Activated effector memory CD4-positive, alpha-beta T cell treated with Interleukin-2 at 50 U/mL for 16 hours (primary cell): ENCODE measurements at regions not wholly inside any gene's neighbourhood (a gene's known extent, or its start where the extent isn't known, plus 50 kb on each side); places are given as distances from the start of the nearest gene placed in this dataset.

Experiments
- DNase-seq: peaks from one replicate; pipeline ENCODE4 v3.0.0-alpha.2; 2020

GRCh38 chr4:123545667-123546572 is 149.3 kb downstream of the SPRY1 start:
- DNase-seq = no peak

DNA sequence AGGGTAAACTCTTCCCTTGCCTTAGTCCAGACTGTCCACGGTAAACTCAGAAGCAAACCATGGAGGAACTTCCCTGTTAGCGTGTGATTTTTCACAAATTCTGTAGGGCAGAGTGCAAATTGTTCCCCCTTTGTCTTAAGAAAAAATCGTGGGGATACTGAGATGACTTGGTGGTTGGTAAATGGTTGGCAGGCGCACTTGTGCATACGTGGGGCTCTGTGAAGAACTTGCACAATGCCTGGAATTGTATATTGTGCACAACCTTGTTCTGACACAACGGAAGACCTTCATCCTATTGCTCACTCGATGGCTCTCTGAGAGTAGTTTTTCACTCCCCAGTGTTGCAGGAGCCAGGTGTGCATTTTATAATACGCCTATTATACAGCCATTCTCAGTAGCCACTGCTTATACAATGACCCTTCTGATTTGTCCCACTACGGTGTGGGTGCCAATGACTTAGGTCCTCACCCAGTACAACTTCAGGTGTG is 150.0 kb downstream of the SPRY1 start:
- no peak for DNase-seq

DNA sequence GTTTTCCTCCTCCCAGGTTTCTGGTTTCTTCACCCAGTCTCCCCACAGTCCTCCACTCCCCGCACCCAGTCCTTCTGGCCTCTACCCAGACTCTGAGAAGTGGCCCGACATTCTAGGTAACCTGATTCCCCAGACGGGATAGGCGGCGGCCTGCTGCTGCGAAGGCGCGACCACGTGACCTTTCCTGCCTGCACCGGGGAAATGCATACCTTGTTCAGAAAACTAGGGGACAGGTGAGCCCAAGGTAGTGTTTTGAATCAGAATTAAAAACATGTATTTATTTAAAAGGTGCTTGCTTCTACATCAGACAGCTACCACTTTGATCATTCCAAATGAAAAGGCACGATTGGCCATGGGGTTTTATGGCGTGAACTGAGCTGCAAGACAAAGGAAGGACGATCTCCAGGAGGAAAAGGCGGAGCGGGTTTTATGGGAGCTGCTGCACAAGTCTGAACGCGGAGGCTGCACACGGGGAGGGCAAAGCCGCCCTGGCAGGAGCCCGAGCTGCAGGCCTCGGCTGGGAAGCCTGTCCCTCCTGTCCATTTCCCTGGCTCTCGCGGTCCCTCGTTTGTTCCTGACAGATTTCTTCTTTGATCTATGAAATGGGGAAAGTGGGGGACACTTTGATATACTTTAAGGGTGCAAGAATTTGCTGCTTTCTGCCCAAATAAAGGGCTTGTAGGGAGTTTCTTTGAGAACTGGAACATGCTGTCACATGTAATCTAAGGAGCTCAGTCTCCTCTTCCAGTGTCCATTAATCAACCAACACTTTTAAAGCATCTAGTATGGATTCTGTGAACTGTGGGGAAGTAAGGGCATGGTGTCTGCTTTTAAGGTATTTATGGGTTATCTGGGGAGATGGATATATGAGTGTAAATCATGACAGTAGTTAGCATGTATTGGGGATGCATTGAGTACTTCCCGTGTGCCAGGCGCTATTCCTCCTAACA is 150.9 kb downstream of the SPRY1 start:
- DNase-seq = no peak

DNA sequence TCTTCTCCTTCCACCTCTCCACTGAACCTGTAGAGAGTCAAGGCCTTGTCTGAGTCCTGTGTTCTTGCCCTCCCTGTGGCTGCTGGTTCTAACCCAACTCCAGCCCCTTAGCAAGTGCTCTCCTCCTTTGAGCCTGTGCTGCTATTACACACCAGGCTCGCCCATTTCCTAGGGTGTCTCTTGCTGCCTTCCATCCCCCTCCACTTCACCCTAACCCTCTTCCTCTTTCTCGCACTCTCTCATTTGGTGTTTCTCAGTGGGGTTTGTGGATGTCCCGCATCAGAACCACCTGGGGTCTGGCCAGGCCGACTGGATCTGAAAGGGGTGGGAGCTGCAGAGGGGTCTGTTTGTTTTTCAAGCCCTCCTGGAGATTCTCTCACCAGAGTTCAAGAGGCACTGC is 156.7 kb downstream of the SPRY1 start:
- no peak for DNase-seq

GRCh38 chr4:123553733-123554637 is 157.4 kb downstream of the SPRY1 start:
- no peak for DNase-seq

GRCh38 chr4:123554801-123555232 is 158.2 kb downstream of the SPRY1 start:
- no peak for DNase-seq

- no peak for DNase-seq
Observed at GRCh38 chr4:123555233-123555806, 158.7 kb downstream of the SPRY1 start.

GRCh38 chr4:123555807-123556273 is 159.2 kb downstream of the SPRY1 start:
- DNase-seq = no peak

- DNase-seq = no peak
Observed at GRCh38 chr4:123556526-123556925, 159.9 kb downstream of the SPRY1 start.

- no peak for DNase-seq
Observed at GRCh38 chr4:123557857-123558536, 161.4 kb downstream of the SPRY1 start.

GRCh38 chr4:123558865-123559264 is 162.3 kb downstream of the SPRY1 start:
- no peak for DNase-seq

- no peak for DNase-seq
Observed at GRCh38 chr4:123559955-123560871, 163.6 kb downstream of the SPRY1 start.

GRCh38 chr4:123561525-123561924 is 164.9 kb downstream of the SPRY1 start:
- DNase-seq = no peak

GRCh38 chr4:123562994-123563750 is 166.6 kb downstream of the SPRY1 start:
- DNase-seq = no peak

DNA sequence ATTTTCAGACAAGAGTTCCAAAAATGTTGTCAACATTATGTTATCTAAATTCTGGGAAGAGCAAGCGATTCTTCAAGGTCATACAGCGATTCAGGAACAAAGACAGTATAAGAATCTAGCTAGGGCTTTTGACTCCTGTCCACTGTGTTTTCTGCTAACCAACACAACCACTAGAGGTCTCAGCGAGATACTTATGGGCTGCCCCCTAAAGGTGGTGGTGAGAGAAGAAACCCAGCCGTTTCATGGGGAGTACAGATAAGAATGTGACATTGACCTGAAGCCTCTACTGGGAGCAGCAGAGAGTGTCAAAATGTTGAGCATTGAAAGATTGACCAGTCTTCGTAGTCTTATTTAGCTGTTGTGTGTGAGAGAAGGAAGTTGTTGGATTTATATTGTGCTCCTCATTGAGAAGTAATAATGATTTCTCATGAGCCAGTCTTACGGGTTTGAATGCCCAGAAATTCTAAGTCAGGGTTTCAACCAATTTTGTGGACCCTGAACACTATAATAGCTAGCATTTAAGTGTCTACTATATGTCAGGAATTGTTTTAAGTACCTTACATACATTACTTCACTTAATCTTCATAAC is 168.3 kb downstream of the SPRY1 start:
- no peak for DNase-seq

DNA sequence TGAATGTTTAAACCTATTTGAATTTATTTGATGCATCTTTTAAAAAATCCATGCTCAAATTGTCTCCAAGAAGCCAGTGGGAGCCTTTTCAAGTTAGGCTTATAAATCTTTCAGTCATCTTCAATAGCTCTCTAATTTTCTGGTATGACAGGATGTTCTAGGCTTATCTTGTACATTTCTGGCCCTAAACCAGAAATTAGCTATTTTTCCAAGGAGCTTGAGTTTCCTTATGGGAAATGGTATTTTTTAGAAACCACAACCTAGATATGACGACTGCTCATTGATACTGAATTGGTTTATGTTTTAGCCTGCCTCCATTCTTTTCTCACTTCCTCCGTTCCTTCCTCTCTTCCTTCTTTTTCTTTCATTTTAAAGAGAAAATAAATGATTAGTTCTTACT is 172.3 kb downstream of the SPRY1 start:
- no peak for DNase-seq

- DNase-seq = no peak
Observed at GRCh38 chr4:123569541-123569940, 172.9 kb downstream of the SPRY1 start.

GRCh38 chr4:123573866-123574508 is 177.4 kb downstream of the SPRY1 start:
- DNase-seq = no peak
